GM19351 (cell line): ENCODE measurements at regions not wholly inside any gene's neighbourhood (a gene's known extent, or its start where the extent isn't known, plus 50 kb on each side); places are given as distances from the start of the nearest gene placed in this dataset.
"Not testable (repeated sequence)": the region's sequence is repeated elsewhere in the genome, so short reads cannot be mapped to it uniquely, and the experiment has no call there.

Experiments used
- ATAC-seq: cut with Tn5 transposase; IDR thresholded peaks from one replicate; pipeline ENCODE4 v1.9.1; 2021; ENCODE audit warnings: mild to moderate bottlenecking, moderate library complexity; ENCODE audit not compliant: unreplicated experiment

DNA sequence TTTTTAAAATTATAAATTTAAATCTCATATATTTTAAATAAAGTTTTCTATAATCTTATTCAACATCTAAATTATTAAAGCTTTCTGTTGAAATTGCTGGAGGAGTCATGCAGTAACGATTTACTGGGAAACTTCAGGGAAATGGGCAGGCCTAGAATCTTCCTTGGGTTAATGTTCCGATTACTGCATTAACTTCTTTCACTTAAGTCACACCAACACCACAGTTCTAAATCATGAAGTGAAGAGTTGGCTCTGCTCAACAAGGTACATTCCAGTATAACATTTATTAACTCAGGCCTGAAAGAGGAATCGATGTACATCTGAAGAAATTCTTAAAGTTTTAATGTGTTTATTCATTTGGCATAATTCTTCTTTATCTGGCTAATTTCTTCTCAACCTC is 244.3 kb downstream of the CCER1 start:
- ATAC-seq: no peak

DNA sequence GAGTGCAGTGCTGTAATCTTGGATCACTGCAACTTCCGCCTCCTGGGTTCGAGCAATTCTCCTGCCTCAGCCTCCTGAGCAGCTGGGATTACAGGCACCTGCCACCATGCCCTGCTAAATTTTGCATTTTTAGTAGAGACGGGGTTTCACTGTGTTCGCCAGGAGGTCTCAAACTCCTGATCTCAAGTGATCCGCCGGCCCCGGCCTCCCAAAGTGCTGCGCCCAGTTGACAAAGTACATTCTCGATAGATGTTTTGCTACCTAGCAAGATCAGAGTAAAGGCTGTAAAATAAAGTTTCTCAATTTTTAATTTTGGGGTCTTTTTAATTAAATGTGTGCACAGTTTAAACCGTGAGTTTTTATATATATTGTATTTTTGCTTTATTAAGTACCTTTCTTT is 248.9 kb downstream of the CCER1 start:
- no peak for ATAC-seq

DNA sequence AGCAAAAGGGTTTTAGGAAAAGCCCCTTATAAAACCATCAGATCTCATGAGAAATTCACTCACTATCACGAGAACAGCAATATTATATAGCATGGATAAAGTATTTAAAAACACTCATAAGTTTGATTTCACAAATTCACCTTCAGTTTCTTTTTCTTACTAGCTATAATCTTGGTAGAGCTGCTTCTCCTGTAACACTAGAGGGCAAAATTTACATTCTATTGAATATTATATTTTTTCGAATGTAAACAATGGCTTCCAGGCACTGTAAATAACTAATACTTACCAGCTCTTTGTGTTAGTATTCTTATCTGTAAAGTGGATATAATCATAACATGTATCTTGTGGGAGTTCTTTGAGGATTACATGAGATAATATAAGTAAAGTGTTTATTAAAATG is 259.6 kb downstream of the CCER1 start:
- ATAC-seq: no peak

DNA sequence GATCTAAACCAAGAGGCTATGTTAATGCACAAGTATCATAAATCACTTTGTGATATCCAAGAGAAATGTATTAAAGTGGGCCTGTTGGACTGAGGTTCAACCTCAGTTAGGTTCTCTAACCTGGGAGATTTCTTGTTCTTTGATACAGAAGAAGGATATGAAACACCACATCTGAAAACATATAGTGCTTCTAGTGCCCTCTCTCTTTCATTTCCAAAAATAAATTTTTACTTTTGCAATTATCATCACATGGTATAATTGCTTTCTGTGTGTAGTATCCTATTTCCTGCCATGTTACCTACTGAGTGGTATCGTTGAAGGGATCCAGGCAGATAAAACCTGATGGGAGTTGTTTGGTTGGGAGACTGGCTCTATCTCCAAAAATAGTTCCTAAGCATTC is 264.9 kb downstream of the CCER1 start:
- peak; percentile 71 for ATAC-seq

DNA sequence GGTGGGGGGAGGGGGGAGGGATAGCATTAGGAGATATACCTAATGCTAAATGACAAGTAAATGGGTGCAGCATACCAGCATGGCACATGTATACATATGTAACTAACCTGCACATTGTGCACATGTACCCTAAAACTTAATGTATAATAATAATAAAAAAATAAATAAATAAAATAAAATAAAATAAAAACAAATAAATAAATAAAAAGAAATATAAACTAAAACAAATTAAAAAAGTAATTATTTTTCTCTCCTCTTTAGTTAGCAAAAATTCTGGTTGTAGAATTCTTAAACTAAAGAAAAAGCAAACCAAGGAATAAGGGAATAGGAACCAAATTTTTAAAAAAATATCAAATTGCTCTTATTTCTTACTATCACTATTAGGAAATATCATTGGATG is 267.3 kb downstream of the CCER1 start:
- ATAC-seq: not testable (repeated sequence)

DNA sequence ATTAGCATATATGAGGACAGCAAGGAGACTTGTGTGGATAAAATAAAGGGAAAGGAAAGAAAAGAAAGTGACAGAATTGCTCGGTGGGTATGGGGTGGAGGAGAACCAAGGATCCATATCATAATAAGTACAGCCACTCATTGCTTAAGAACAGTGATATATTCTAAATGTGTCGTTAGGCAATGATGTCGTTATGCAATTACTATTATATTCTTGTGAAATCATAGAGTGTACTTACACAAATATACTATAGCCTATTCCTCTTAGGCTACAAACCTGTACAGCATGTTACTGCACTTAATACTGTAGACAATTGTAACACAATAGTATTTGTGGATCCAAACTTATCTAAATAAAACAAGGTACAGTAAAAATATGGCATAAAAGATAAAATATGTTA is 271.1 kb downstream of the CCER1 start:
- no peak for ATAC-seq

DNA sequence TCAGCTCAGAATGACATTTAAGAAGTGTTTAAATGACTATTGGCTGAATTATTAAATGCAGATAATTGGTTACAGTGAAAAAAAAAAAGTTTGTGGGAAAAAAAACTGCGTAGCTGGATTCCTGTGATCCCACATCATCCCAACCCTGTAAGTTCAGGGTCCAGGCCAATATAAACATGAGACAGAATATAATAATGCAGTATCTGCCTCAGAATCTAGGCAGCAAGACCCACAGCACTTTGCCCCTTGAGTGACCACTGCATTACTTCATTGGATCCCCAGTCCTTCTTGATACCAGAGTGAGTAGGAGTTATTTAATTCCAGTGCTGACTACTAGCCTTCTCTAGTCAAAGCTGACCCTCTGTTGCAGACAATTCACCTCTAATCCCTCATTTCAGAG is 272.6 kb downstream of the CCER1 start:
- ATAC-seq: no peak

DNA sequence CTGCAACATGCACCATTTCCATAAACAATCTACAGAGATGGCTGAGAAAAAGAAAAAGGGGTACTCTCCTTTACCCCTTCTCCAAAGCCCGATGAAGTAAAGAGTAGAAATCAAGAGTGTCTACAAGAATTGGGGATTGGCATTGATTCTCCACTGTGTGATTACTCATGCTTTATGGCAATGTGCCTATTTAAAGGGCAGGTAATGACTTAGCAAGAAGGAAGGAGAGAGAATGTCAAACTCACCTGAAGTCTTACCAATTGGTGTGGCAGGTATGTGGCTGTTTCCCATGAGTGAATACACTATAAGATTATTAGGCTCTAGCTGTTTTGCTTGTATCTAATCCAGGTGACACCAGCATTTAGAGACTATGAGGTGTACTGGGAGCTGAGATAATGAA is 275.3 kb downstream of the CCER1 start:
- ATAC-seq: no peak

DNA sequence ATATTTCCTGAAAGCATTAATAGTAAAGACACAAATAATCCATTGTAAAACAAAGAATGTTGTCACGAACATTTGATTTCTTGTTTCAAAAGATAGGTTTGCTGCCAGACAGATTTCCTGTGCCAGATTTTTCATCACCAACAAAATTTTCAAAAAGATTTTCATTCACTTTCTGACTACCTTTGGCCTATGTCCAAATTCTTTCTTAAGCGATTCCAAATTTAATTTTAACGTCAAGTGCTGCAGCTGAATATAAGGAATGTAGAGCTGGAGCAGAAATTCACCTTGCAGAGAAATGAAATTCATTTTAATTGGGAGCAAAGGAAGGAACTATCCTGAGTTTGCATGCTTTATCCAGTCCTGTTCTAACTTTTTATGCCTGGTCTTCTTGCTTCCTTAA is 277.4 kb downstream of the CCER1 start:
- no peak for ATAC-seq

DNA sequence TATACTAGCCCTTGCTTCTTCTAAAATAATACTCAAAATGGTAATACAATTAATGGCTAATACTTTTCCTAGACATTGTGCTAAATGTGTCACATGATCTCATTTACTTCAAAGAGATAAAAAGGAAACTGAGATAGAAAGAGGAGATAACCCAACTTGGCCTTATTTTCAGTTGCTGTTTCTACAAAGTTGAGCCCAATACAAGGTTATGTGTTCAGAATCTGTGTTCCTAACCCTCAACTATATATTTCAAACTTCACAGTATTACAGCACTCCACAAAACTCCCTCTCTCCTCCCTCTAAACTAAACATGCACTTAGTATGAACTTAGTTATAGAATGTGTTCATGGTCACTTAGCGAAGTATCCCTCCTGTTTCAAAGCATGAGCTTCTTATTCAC is 277.9 kb downstream of the CCER1 start:
- ATAC-seq: no peak

DNA sequence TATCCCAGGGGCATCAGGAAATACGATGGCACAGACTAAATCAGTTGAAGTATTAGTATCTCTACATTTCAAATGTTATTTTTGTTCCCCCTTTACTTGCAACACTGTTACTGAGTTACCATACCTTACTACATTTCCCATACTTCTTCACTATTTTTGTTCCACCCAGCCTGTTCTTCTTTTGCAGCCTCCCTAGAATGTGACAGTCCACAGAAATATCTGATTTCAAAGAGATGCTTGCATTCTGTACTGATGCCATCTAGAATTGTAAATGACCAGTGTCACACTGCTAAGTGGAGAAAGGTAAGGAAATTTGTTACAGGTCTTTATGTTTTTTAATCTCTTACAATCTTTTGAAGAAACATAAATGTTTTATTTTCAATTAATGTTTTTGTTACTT is 279.9 kb downstream of the CCER1 start:
- no peak for ATAC-seq

DNA sequence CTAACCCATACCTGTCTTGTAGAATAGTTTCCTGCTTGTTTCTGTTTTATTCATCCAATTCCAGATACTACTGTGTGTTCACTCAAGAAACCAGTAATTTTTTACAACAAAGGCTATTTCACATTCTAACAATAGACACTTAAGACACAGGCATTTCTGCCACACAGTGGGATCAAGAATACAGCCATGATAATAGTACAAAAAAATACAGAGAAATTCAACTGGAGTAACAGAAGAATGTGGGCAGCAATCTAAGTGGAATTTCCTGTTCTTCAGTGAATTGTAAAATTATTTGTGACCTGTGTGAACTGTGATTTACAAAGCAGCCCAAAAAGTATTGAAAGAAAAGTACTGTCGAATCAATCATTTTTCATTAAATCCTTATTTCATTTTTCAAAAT is 282.9 kb downstream of the CCER1 start:
- ATAC-seq: no peak

DNA sequence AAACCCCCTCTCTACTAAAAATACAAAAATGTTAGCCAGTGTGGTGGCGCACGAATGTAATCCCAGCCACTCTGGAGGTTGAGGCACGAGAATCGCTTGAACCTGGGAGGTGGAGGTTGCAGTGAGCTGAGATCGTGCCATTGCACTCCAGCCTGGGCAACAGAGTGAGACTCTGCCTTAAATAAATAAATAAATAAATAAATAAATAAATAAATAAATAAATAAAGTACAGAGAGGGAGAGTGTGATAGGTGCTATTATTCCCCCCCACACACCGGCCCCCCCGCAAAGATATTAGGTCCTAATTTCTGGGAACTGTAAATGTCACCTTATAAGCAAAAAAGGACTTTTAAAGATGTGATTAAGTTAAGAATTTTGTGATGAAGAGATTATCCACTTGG is 291.0 kb downstream of the CCER1 start:
- not testable (repeated sequence) for ATAC-seq

DNA sequence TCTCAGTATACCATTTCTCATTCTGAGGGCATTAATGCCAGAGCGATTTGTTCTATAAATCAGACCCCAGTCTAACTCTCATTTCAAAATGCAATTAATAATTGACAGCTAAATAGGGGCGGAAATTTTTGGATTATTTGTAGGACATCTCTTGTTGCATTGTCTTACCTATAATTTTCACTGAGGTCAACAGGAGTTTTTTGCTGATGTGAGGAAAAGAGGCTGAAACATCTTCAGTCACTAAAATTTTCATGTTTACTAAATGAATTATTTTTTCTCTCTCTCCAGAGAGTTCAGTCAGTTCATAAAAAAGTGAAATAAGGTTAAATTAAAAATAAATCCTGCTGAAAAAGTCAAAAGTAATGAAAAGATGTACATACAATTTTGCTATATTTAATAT is 295.9 kb downstream of the CCER1 start:
- no peak for ATAC-seq

DNA sequence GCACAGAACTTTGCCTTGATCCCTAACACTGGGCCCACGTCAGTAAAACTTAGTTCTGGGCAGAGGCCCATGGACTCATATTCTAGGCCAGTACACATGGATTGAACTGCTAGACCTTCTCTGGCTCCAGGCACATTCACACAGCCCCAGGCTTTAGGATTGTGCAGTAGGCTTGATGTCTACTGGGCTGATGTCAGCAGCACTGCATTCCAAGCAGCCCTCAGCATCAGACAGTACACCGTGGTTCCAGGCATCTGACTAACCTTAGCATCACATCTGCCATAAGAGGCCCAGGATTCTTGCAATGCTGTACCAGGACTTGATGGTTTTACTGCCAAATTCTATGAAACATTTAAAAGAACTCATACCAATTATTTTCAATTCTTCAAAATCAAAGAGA is 301.9 kb downstream of the CCER1 start:
- no peak for ATAC-seq

DNA sequence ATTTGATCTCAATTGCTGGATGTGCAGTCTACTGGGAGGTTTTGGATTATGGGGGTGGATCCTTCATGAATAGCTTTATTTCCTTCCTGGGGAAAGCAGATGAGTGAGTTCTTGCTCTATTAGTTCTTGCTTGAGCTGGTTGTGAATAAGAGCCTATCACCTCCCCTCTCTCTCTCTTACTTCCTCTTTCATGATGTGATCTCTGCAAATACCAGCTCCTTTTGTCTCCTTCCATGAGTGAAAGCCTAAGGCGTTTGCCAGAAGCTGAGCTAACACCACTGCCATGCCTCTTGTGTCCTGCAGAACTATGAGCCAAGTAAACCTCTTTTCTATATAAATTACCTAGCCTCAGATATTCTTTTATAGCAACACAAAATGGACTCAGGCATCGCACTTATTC is 302.7 kb downstream of the CCER1 start:
- ATAC-seq: no peak

DNA sequence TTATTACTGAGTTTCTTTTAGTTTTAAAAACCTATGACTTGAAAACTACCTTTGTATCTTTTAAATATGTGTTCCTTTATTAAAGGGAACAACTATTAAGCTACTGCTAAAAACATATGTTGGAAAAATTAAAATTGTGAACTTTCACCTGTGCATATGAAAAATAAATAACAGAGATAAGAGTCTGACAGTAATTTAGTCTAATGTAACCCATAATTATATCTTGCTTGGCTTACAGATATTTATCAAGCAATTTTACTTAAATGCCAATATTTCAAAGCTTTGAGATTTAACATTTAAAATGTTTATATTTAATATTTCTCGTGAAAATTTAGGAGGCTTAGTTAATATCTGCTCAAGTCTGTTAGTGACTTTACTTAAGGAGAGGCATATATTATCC is 309.8 kb downstream of the CCER1 start:
- ATAC-seq: no peak

DNA sequence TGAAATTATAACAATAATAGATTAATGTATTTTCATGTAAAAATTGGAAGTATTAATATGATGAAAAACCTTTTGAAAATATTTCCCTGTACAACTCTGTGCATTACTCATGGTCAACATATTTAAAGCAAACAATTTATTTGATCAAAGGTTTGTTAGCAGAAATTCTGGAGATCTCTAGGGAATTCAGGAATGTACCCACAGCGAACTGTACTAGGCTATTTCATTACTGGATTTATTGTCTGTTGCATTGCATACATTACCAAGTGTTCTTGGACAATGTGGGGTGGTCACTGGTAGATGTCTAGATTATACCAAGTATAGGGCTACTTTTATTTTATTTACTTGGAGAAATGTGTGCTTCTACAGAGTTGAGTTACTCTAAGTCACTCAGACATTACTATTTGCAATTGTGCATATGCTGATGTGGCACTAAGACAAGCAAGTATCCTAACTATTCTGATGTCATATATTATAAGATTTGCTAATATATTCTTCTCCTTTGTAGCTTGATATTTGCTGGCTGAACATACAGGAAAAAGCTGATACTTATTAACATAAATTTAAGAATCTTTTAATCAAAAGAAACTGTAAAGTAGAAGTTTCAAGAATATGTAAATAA is 323.3 kb downstream of the CCER1 start:
- no peak for ATAC-seq

DNA sequence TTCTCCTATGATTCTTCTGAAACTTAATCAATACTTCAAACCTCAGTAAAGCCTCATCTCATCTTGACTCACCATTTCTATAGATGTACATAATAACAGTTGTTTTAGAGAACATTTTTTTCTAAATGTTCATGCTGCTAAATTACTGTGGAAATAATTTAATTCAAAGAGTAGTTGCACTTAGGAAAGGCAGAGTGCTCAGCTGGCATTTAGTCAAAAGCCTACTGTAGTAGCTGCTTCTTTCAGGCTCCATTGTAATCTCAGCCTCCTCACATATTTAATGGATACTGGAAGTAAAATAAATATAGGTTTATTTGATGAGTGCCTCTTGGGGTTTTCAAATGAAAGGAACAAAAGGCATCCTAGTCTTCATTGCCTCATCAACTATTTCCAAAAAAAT is 325.0 kb downstream of the CCER1 start:
- ATAC-seq: no peak

DNA sequence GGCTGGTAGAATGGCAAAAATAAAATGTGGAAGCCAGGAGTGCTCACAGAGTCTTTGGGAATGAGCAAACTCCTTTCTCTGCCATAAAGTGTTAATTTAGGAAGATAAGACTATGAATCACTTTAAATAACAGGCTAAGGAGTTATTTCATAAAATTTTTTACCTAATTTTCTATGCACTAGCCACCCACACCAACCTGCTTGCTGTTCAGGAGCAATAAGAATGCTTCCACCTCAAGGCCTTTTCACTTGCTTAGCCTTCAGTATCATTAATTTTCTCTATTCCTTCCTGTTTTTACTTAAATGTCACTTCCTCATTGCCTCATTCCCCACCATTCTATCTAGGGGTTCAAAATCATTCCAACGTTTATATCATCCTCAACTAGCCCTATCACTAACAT is 326.8 kb downstream of the CCER1 start:
- ATAC-seq: no peak

DNA sequence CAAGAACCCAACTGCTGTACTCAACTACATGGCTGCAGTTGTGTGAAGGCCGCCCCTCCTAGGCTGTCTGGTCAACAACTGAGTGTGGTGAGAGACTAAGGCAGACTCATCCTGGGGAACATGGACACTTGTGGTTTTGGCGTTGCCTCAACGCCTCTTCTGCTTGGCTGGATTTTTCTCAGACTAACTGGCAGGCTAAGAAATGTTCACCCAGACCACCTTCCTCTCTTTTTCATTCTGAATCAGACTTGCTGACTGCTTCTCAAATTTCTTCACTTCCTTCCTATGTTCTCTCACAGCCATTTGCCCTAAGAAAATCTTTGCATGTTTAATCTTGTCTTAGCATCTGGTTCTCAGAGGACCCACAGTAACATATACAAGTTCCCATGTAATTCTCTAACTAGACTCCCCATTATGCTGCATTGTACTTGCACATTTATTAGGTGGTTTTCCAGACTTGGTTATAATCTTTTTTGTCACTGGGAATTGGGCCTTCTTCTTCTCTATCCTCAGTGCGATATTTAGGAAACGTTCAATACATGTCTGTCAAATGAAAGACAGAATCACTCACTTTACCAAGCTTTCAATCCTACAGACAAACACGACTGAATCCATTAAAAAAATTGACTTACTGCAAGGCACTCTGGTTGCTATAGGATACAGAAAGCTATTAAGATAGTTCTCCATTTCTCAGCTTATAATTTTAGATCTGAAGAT is 327.6 kb downstream of the CCER1 start:
- ATAC-seq: peak; percentile 47

DNA sequence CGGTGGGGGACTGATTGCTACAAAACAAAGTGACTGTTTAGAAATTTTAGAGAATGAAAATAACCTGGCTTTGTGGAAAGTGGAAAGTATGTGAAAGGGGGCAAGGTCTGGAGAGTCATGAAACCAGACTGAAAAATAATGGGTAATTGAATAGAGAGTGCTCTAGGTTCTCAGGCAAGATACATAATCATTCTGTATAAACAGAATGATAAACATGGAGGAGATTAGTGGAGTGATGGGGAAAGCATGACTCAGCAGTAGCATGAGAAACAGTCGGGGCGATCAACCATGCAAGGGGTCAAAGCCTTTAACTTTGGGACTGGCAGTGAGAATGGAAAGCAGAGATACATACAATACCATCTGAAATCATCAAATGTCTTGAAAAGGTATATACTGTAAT is 332.5 kb downstream of the CCER1 start:
- no peak for ATAC-seq

DNA sequence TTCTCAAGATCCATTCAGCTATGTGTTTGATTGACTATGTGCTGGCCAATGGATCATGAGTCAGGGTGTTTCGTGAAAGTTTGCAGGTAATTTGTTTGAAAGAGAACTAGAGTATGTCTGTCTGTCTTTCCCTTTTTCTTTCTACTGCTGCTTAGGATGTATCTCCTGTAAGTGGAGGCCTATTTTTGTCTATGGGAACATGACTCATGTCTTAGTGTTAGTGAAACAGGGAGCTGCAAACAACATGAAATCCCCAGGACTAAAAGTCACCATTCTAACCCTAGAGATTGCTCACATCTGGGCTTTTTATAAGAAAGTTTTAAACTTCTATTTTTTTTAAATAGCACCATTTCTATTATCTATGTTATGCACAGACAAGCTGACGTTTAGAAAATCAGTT is 333.0 kb downstream of the CCER1 start:
- no peak for ATAC-seq
